GM12872 (cell line): ENCODE measurements at regions not wholly inside any gene's neighbourhood (a gene's known extent, or its start where the extent isn't known, plus 50 kb on each side); places are given as distances from the start of the nearest gene placed in this dataset.

Source experiments
- CTCF ChIP-seq: IDR thresholded peaks from 3 replicates; pipeline ENCODE4 v1.5.1; 2011; ENCODE audit warnings: low read depth, mild to moderate bottlenecking, low read length, moderate library complexity; ENCODE audit not compliant: insufficient read depth

GRCh38 chr20:24236963-24237362, 232.5 kb upstream of the SYNDIG1 start:
- TF ChIP-seq CTCF, result no peak

DNA sequence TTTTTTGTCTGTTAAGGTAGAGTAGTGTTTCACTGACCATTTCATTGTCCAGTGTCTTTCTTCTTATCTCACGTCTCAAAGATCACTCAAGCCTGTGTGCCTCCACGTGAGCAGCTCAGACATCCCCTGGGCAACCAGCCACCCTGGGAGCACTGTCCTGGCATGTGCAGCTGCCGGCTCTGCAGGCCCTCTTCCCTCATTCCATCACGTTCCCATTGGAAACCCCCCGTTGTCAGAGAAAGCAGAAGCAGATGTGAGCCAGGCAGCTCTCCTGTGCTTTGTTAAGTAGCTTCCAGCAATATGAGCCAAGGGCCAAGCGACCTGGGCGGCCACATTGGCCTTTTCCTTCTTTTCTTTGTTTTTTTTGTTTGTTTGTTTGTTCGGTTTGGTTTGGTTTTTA, 233.2 kb upstream of the SYNDIG1 start:
- TF ChIP-seq CTCF, result no peak

DNA sequence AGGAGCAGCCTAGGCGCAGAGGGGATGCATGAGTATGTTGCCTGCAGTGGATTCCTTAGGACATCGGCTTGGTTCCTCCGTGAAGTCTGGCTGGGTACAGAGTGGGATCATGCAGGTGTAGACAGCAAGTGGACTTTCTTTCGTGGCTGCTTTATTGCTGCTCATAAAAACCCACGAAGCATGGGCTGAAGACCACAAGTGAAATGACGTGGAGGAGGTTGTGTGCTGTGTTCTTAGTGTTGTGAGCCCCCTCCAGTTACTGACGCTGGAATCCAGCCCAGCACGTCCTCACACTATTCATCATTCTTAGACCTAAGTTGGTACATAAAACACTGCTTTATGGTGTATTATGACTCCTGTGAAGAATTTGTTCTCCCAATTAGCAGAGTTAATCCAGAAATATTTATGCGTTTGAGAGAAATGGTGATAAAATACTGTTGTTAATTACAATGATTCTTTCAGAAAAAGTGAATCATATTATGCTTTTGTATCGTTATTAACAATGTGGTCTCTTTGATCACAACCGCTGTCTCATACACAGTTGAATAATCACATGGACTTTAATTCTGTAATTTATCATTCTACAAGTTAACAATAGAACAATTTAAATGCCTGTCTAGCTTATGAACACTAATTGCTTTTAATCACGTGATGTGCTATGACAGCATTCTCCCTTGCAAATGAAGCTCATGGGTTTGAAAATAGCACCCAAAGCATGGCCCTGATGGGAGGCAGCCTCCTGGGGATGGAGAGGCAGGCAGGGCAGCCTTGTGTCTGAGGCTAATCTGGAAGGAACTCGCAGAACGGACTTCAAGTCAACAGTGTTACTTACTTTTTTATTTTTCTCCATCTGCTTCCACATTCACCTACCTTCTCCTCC, 233.9 kb upstream of the SYNDIG1 start:
- no peak for TF ChIP-seq CTCF

GRCh38 chr20:24227600-24227999, 239.0 kb upstream of the GGTLC1 start:
- no peak for TF ChIP-seq CTCF

GRCh38 chr20:24212494-24212893, 223.9 kb upstream of the GGTLC1 start:
- TF ChIP-seq CTCF, result no peak

DNA sequence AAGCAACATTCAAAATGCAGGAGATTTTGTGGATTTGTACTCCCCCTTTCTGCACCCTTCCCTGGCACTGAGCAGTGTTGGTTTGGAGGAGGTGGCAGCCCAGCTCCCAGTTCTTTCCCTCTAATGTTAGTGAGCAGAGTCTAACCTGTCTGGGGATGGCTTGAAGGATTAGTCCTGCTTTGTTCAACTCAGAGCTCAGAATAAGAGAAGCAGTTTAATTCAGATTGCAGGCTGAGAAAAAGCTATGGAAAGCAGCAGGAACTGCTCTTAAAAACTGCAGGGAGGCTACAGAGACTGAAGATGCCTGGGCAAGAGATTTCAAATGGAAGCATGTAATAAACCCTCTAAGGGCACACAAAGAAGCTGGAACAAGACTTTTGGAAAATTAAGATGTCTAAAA, 223.4 kb upstream of the GGTLC1 start:
- TF ChIP-seq CTCF, result no peak

DNA sequence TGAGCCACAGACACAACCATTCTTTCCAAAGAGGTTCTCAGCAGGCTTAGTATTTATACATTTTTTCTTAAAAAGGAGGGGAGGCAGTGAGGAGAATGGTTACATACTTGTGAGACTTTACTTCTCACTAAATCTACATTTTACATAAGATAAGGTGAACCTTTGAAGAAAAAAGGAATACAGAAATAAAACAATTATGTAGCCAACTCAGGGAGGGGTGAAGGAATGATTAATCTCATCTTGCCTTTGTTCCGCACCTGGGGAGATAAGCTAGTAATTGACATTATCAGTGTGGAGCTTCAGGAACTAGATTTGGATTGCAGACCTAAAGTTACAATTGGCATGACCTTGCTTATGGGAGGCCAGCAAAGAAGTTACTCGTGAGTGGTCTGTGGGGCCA, 221.8 kb upstream of the GGTLC1 start:
- no peak for TF ChIP-seq CTCF
